Stimulated activated memory B cell treated with anti-CD40 and anti-IgM and Interleukin-4, amounts not matched to agents 10 μg/mL and 1 μg/mL and 100 μg/mL, for 72 hours (primary cell): ENCODE measurements at regions not wholly inside any gene's neighbourhood (a gene's known extent, or its start where the extent isn't known, plus 50 kb on each side); places are given as distances from the start of the nearest gene placed in this dataset.
A peak's percentile ranks its signal among the peaks of the same experiment; 100 is the strongest.
"Not testable (repeated sequence)": the region's sequence is repeated elsewhere in the genome, so short reads cannot be mapped to it uniquely, and the experiment has no call there.

Experiments
- ATAC-seq: fragments of 150-1000 bp; cut with Tn5 transposase; 2 replicates; pipeline ENCODE4 v1.10.0; 2021
- H3K27ac Mint-ChIP-seq: one replicate; pipeline ENCODE4 v1.8.0; 2022; ENCODE audit warnings: mild to moderate bottlenecking, mixed read lengths
- H3K27me3 Mint-ChIP-seq: one replicate; pipeline ENCODE4 v1.8.0; 2022; ENCODE audit warnings: mixed read lengths
- H3K36me3 Mint-ChIP-seq: one replicate; pipeline ENCODE4 v1.8.0; 2022; ENCODE audit warnings: mixed read lengths
- H3K4me1 Mint-ChIP-seq: one replicate; pipeline ENCODE4 v1.8.0; 2022; ENCODE audit warnings: mixed read lengths
- H3K4me3 Mint-ChIP-seq: one replicate; pipeline ENCODE4 v1.8.0; 2022; ENCODE audit warnings: mild to moderate bottlenecking, moderate library complexity, mixed read lengths
- H3K9me3 Mint-ChIP-seq: one replicate; pipeline ENCODE4 v1.8.0; 2022; ENCODE audit warnings: mixed read lengths

DNA sequence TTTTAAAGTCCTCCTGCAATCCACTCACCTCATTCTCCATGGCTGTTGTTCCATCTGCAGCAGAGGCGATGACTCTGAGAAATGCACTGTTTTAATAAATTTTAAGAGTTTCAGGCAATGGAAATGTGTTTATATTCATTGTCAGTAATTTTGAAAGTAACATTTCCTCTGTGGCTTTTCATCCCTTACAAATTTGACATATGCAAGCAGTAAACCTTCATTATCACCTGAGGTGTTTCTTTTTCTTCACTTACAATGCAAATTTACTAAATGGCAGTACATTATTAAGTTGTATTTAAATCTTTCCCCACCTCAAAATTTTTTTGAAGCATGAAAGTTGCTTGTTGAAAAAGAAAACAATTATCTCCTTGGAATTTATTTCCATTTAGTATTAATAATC, 136.9 kb downstream of the DIRAS2 start:
- Mint-ChIP-seq H3K4me1 (no peaks in the 10 kb centered on the region), H3K4me3 (no peak overlapping the region), H3K27ac (no peak overlapping the region), H3K36me3 (no peaks in the 10 kb centered on the region), H3K9me3 (no peaks in the 10 kb centered on the region), H3K27me3 (no peaks in the 10 kb centered on the region)
- no peak for ATAC-seq

DNA sequence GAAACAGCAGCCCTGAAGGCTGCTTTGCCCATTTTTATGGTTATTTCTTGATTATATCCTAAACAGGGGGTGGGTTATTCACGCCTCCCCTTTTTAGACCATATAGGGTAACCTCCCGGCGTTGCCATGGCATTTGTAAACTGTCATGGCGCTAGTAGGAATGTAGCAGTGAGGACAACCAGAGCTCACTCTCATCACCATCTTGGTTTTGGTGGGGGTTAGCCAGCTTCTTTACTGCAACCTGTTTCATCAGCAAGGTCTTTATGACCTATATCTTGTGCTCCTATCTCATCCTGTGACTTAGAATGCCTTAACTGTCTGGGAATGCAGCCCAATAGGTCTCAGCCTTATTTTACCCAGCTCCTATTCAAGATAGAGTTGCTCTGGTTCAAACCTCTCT, 136.2 kb downstream of the DIRAS2 start:
- not testable (repeated sequence) for H3K9me3 Mint-ChIP-seq, H3K4me3 Mint-ChIP-seq, ATAC-seq, H3K27ac Mint-ChIP-seq, H3K27me3 Mint-ChIP-seq, H3K36me3 Mint-ChIP-seq, H3K4me1 Mint-ChIP-seq

DNA sequence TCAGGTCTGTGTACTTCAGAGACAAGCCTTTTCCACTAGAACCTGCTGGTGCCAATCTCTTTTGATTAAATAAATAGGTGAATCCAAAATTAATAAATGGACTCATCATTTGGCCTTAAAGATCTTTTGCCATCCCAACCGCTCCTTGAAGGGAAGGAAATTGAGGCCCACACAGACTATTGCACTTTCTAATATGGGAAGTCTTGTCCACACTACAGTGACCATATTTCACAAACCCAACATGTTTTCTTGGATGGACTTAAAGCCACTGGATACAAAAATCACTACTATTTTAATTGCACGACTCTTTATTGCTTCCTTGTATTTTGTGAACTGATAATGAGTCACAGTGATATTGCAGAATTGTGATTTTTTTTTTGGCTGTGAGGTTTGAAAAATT, 135.0 kb downstream of the DIRAS2 start:
- Mint-ChIP-seq H3K4me1 (no peaks in the 10 kb centered on the region), H3K27ac (no peak overlapping the region), H3K27me3 (no peaks in the 10 kb centered on the region), H3K4me3 (no peak overlapping the region), H3K36me3 (no peaks in the 10 kb centered on the region), H3K9me3 (no peaks in the 10 kb centered on the region)
- ATAC-seq: no peak

DNA sequence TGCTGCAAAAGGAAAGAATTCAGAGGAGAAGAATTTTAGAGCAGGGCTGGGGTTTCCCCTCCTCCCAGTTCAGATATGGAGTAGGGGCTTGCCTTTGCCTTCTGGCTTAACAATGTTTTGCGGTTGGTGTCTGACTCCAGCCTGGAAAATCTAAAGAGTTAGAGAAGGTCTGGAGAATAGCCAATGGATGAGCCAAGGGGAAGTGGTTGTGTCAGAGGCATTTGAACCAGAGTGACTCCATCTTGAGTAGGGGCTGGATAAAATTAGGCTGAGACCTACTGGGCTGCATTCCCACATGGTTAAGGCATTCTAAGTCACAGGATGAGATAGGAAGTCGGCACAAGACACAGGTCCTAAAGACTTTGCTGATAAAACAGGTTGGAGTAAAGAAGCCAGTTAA, 133.7 kb downstream of the DIRAS2 start:
- Mint-ChIP-seq H3K4me3 (no peak overlapping the region), H3K27ac (no peak overlapping the region), H3K27me3 (no peaks in the 10 kb centered on the region), H3K36me3 (no peaks in the 10 kb centered on the region), H3K9me3 (no peaks in the 10 kb centered on the region), H3K4me1 (no peaks in the 10 kb centered on the region)
- ATAC-seq: no peak

DNA sequence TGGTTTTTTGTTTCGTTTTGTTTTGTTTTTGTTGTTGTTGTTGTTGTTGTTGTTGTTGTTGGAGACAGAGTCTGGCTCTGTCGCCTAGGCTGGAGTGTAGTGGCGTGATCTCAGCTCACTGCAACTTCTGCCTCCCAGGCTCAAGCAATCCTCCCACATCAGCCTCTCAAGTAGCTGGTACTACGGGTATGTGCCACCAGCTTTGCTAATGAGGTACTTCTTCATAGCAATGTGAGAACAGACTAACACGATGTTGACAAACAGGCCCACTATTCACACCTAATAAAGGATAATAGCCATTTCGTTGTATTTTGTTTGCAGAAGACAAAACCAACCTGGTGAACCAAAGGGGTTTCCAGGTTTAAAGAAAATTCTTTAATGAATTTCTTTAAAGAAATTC, 130.9 kb downstream of the DIRAS2 start:
- no peak overlapping the region for H3K27ac Mint-ChIP-seq
- ATAC-seq: no peak
- no peaks in the 10 kb centered on the region for H3K27me3 Mint-ChIP-seq

DNA sequence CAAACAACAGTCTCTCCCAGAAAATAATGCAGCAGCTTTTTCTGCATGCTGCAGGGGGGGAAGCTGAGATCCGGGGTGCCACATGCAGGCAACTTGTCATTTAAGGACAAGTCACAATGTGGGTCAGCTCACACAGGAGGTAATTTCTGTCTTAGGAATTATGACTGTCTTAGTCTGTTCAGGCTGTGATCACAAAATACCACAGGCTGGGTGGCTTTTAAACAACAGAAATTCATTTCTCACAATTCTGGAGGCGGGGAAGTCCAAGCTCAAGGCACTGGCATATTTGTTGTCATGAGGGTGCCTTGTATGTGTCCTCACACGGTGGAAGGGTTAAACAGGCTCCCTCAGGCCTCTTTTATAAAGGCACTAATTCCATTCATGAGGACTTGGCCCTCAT, 127.7 kb downstream of the DIRAS2 start:
- H3K27me3 Mint-ChIP-seq: no peaks in the 10 kb centered on the region
- H3K4me1 Mint-ChIP-seq: peaks cover 7% of the 10 kb centered on the region
- no peaks in the 10 kb centered on the region for H3K36me3 Mint-ChIP-seq
- no peak overlapping the region for H3K27ac Mint-ChIP-seq
- ATAC-seq: peak; percentile 22
- no peak overlapping the region for H3K4me3 Mint-ChIP-seq
- H3K9me3 Mint-ChIP-seq: no peaks in the 10 kb centered on the region

More for the DNA sequence above, 130.9 kb downstream of the DIRAS2 start:
- no peak overlapping the region for H3K4me3 Mint-ChIP-seq
- peaks cover 7% of the 10 kb centered on the region for H3K4me1 Mint-ChIP-seq
- no peaks in the 10 kb centered on the region for H3K36me3 Mint-ChIP-seq
- no peaks in the 10 kb centered on the region for H3K9me3 Mint-ChIP-seq

DNA sequence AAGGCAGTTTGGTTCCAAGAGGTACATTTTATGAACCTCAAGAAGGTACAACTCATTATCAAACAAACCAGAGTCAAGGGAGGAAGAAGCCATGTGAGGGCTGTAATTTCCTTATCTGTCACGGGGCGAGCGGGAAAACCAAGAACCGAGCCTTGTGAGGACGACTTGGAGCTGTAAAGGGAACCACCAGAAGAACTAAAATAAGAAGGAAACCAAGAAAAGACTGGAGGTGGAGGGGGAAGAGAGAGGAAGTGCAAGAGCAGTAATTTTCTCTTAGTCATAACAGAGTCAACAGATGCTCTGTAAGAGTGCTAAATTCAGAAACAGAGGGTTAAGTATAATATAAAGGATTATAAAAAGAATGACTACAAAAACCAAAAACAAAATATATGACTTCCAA, 127.1 kb downstream of the DIRAS2 start:
- H3K27me3 Mint-ChIP-seq: no peaks in the 10 kb centered on the region
- no peak overlapping the region for H3K27ac Mint-ChIP-seq
- H3K4me3 Mint-ChIP-seq: no peak overlapping the region
- ATAC-seq: no peak
- no peaks in the 10 kb centered on the region for H3K36me3 Mint-ChIP-seq
- peaks cover 7% of the 10 kb centered on the region for H3K4me1 Mint-ChIP-seq
- no peaks in the 10 kb centered on the region for H3K9me3 Mint-ChIP-seq

DNA sequence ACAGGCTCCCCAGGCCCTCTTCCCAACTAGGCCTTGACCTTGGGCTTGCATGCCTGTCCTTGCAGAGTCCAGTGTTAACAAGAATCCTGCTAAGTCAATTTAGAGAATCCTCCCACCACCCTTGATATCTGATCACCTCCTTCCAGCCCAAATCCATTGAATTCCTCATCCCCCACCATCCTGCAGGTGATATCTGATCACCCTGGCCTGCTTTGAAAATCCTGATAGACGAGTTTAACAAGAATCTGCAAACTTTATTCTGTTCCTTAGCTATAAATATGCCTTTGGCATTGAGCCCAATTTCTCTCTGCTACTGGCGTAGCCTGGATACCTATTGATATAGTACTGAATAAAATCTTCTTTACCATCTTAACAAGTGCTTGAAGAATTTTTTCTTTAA, 125.5 kb downstream of the DIRAS2 start:
- Mint-ChIP-seq H3K27ac (no peak overlapping the region), H3K9me3 (no peaks in the 10 kb centered on the region), H3K27me3 (peaks cover 8% of the 10 kb centered on the region), H3K4me1 (peaks cover 7% of the 10 kb centered on the region), H3K36me3 (no peaks in the 10 kb centered on the region), H3K4me3 (no peak overlapping the region)
- no peak for ATAC-seq

DNA sequence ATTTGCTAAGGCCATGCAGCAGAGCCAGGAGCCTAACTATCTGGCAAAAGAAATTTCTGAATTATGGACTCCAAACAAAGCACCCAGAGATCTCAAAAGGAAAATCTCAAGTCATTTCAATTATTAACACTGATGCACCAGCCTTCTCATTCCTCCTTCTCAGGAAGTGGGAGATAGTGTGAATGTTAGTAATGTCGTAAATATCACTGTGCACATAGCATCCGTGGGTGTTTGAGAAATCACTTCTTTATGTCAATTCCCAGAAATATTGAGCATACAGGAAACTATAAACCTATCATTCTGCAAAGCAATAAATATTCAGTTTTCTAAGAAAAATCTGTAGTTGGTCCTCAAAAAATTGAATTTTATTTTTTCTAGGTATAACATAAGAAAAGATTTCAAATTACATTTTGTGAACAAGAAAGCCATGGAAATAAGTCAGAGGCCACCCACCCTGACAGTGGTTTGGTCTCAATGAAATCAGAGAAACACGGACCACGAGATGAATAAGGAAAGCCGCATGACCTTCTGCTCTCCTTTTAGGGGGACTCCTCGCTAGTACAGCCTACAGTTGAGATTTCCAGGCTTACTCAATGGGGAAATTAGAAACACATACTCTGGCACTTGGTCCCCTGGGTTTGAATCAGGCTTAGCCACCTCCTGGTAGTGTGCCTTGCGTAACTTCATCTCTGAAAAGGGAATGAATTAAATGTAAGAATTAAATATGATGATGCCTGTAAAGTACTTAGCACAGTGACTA, 120.6 kb downstream of the DIRAS2 start:
- Mint-ChIP-seq H3K4me1 (no peaks in the 10 kb centered on the region), H3K27ac (no peak overlapping the region), H3K36me3 (no peaks in the 10 kb centered on the region), H3K4me3 (no peak overlapping the region), H3K27me3 (peaks cover 18% of the 10 kb centered on the region), H3K9me3 (no peaks in the 10 kb centered on the region)
- ATAC-seq: no peak

DNA sequence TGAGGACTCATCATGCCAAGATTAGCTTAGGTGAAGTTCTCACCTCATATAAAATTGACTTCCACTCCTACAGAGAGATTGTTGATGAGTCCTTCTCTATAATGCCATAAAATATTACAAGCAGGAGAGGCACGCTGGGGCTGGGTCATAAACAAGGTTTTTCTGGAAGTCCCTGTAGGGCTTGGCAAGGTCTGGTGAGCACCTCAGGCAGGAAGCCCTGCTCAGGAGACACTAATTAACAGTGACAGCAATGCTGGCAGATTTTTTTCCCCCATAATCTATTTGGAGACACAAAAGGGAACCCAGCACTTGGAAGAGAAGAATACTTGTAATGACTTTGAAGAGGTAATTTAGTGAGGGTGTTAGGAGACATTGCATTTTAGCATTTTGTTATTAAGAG, 118.7 kb downstream of the DIRAS2 start:
- peaks cover 18% of the 10 kb centered on the region for H3K27me3 Mint-ChIP-seq
- no peaks in the 10 kb centered on the region for H3K9me3 Mint-ChIP-seq
- H3K4me3 Mint-ChIP-seq: no peak overlapping the region
- H3K27ac Mint-ChIP-seq: no peak overlapping the region
- no peaks in the 10 kb centered on the region for H3K4me1 Mint-ChIP-seq
- H3K36me3 Mint-ChIP-seq: no peaks in the 10 kb centered on the region
- no peak for ATAC-seq

DNA sequence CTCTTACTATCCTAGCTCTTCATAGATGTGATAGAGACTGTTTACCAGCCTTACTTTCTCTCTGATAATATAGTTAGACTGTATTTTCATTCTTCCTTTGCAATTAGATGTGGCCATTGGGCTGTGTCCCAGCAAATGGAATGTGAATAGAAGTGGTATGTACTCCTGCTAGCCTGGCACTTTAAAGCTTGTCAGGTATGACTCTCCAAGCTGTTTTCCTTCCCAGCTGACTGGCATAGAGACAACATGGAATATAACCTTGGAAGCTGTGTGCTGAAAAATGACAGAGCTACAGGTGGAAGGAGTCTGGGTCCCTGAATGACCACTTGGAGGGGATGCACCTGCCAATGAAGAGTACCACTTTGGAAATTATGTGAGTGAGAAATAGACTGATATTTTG, 116.2 kb downstream of the DIRAS2 start:
- H3K4me1 Mint-ChIP-seq: no peaks in the 10 kb centered on the region
- no peaks in the 10 kb centered on the region for H3K36me3 Mint-ChIP-seq
- H3K27ac Mint-ChIP-seq: no peak overlapping the region
- peaks cover 22% of the 10 kb centered on the region for H3K27me3 Mint-ChIP-seq
- H3K4me3 Mint-ChIP-seq: no peak overlapping the region
- ATAC-seq: no peak
- H3K9me3 Mint-ChIP-seq: no peaks in the 10 kb centered on the region

DNA sequence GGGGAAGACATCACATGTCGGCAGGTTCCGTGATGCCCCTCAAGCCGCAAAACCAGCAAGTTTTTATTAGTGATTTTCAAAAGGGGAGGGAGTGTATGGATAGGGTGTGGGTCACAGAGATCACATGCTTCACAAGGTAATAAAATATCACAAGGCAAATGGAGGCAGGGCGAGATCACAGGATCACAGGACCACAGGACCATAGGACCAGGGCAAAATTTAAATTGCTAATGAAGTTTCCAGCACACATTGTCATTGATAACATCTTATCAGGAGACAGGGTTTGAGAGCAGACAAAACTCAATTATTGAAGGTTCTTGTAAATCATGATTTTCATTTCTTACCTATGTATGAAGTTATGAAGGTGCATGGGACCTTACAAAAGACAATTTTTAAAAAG, 106.5 kb downstream of the DIRAS2 start:
- H3K27me3 Mint-ChIP-seq: peaks cover 53% of the 10 kb centered on the region
- not testable (repeated sequence) for H3K9me3 Mint-ChIP-seq, H3K27ac Mint-ChIP-seq, H3K4me1 Mint-ChIP-seq, ATAC-seq, H3K36me3 Mint-ChIP-seq, H3K4me3 Mint-ChIP-seq

DNA sequence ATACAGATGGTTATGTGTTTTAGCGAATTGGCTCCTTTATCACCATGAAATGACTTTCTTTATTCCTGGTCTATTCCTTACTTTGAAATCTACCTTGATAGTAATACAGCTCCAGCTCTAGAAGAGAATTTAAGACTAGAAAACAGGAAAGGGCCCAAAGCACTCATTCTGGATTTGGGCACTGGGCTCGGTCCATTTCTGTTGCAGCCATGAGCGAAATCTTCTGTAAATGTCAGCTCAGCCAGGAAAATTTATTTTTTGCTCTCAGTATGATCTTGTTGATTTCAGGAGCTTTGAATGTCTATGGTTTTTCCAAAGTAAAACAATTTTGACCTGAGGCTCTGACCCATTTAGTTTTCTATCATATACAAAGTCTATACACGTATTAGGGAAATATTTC, 104.1 kb downstream of the DIRAS2 start:
- Mint-ChIP-seq H3K4me1 (no peaks in the 10 kb centered on the region), H3K36me3 (no peaks in the 10 kb centered on the region), H3K9me3 (no peaks in the 10 kb centered on the region), H3K4me3 (no peak overlapping the region), H3K27me3 (peaks cover 31% of the 10 kb centered on the region), H3K27ac (no peak overlapping the region)
- ATAC-seq: no peak

DNA sequence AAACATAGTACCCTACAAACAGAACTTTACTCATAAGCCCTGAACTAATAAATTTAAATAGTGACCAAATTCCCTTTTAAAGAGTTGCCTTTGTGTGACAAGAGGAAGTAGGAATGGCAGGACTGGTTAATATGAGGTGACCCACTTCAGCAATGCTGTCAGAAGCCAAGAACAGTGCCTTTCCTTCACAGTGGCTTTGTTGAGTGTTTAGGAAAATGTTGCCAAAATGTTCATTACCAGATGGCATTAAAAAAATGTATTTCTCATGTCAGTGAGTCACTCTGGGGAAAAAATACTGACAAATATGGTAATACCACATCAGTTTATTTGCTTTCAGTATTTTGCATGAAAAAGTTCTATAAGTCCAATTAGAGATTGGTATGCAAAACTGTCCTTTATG, 103.3 kb downstream of the DIRAS2 start:
- no peak overlapping the region for H3K4me3 Mint-ChIP-seq
- H3K36me3 Mint-ChIP-seq: no peaks in the 10 kb centered on the region
- H3K27me3 Mint-ChIP-seq: peaks cover 26% of the 10 kb centered on the region
- H3K4me1 Mint-ChIP-seq: no peaks in the 10 kb centered on the region
- no peaks in the 10 kb centered on the region for H3K9me3 Mint-ChIP-seq
- no peak overlapping the region for H3K27ac Mint-ChIP-seq
- ATAC-seq: no peak

DNA sequence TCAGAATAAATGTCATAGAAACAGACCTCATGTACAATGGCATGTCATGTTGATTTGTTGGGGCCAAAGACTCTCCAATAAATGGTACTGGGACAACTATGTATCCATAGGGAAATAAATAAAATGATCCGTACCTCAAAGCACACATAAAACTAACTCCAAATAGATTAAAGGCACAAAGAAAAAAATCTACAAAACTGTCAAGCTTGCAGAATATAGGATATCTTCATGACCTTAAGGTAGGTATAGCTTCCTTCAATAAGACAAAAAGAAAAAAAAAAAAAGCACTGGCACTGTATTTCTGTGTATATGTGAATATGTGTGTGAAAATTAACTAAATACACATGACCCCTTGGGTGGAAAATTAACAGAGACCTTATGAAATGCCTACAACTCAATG, 101.9 kb downstream of the DIRAS2 start:
- H3K4me1 Mint-ChIP-seq: no peaks in the 10 kb centered on the region
- no peak for ATAC-seq
- no peak overlapping the region for H3K4me3 Mint-ChIP-seq
- H3K27me3 Mint-ChIP-seq: peaks cover 15% of the 10 kb centered on the region
- H3K27ac Mint-ChIP-seq: no peak overlapping the region
- H3K9me3 Mint-ChIP-seq: no peaks in the 10 kb centered on the region
- no peaks in the 10 kb centered on the region for H3K36me3 Mint-ChIP-seq

DNA sequence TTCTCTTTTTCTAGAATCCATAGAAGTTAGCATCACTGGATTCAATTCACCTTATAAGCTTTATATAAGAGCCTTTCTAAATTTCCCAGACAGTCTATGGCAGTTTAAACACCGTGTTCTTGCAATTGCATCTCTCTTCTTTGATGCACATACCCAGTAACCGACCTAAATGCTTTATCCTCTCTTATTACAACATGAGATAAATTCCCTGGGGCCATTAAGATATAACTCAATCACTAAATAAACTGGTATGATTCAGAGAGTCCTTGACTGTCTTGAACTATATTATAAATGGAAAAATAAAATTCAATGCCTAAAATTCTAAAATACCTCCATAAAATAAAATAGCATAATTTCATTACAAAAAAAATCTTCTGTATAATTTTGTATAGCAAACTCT, 98.1 kb downstream of the DIRAS2 start:
- no peak overlapping the region for H3K27ac Mint-ChIP-seq
- no peak for ATAC-seq
- no peaks in the 10 kb centered on the region for H3K4me1 Mint-ChIP-seq

DNA sequence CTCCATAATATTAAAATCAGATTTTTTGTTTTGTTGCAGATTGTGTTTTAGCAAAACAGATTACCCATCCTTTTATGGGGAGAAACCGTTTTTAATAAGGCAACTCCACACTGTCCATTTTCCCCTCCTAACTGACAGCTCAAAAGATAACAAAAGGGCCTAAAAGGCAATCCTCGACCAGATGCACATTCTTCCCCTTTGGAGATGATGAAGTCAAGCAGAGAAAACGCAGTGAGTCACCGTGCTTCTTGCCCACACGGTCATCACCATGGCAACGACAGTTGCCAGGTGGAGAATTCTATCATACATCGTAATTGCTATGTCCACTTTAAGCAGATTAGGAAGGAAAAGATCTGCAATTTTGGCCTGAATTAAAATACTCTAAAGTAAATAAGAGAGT, 96.4 kb downstream of the DIRAS2 start:
- H3K27me3 Mint-ChIP-seq: no peaks in the 10 kb centered on the region
- ATAC-seq: no peak
- H3K36me3 Mint-ChIP-seq: no peaks in the 10 kb centered on the region
- H3K4me3 Mint-ChIP-seq: no peak overlapping the region
- no peak overlapping the region for H3K27ac Mint-ChIP-seq
- peaks cover 8% of the 10 kb centered on the region for H3K9me3 Mint-ChIP-seq
- H3K4me1 Mint-ChIP-seq: no peaks in the 10 kb centered on the region

More for the DNA sequence above, 98.1 kb downstream of the DIRAS2 start:
- H3K36me3 Mint-ChIP-seq: no peaks in the 10 kb centered on the region
- H3K9me3 Mint-ChIP-seq: peaks cover 5% of the 10 kb centered on the region
- no peak overlapping the region for H3K4me3 Mint-ChIP-seq
- no peaks in the 10 kb centered on the region for H3K27me3 Mint-ChIP-seq
